BJ (cell line): ENCODE measurements at regions not wholly inside any gene's neighbourhood (a gene's known extent, or its start where the extent isn't known, plus 50 kb on each side); places are given as distances from the start of the nearest gene placed in this dataset.

Source experiments
- CTCF ChIA-PET: fragments of 350-600 bp; formaldehyde crosslinking; extraction: SDS; loops from one replicate; lab custom pipeline; 2021; ENCODE audit warnings: antibody characterized with exemption, inconsistent platforms; lab: Yijun Ruan, JAX
- POLR2A ChIA-PET: fragments of 300-600 bp; sonication (Branson Sonifier 250); formaldehyde crosslinking; extraction: SDS; loops from one replicate; lab custom pipeline; 2021; ENCODE audit warnings: antibody characterized with exemption; lab: Charles Lee
- DNase-seq: peaks from one replicate; pipeline ENCODE4 v3.0.0-alpha.2; 2011; ENCODE audit warnings: low read depth
- H3K27me3 ChIP-seq: 2 replicates; pipeline ENCODE4 v1.6.0; 2011; ENCODE audit warnings: low read length; ENCODE audit not compliant: control insufficient read depth, insufficient read depth
- H3K36me3 ChIP-seq: 2 replicates; pipeline ENCODE4 v1.5.1; 2011; ENCODE audit warnings: low read length; ENCODE audit not compliant: control insufficient read depth, insufficient read depth
- H3K4me3 ChIP-seq: 2 replicates; pipeline ENCODE4 v1.5.1; 2011; ENCODE audit warnings: low read depth, mild to moderate bottlenecking, control low read depth, low read length
- CTCF ChIP-seq: IDR thresholded peaks from 2 replicates; pipeline ENCODE4 v1.5.1; 2011; ENCODE audit warnings: low read depth, mild to moderate bottlenecking, control low read depth, inconsistent platforms, low read length, moderate library complexity; ENCODE audit not compliant: insufficient read depth

GRCh38 chr11:19444231-19444630 lies 203.5 kb upstream of the E2F8 start:
- ChIA-PET CTCF (no interaction called here), POLR2A (no interaction called here)

GRCh38 chr11:19442554-19442910 lies 201.8 kb upstream of the E2F8 start:
- ChIA-PET CTCF (interaction anchor here (0.6 to 0.7 kb wide), 2 partner anchors 44 to 107 kb away, joined by 3 read pairs; no protein-coding TSS in a partner anchor), POLR2A (interaction anchor here (0.5 kb wide), 1 partner anchor 327 kb away, joined by 3 read pairs; no protein-coding TSS in a partner anchor)
- H3K27me3 ChIP-seq = peaks cover 3% of the 10 kb centered on the region; the same call in 1 of the 2 replicates
- H3K4me3 ChIP-seq = no peak overlapping the region
- DNase-seq = no peak
- no peak for TF ChIP-seq CTCF
- H3K36me3 ChIP-seq = no peaks in the 10 kb centered on the region

More at GRCh38 chr11:19444231-19444630, 203.5 kb upstream of the E2F8 start:
- Histone ChIP-seq H3K4me3 (no peak overlapping the region), H3K36me3 (no peaks in the 10 kb centered on the region), H3K27me3 (peaks cover 3% of the 10 kb centered on the region; the same call in 1 of the 2 replicates)
- TF ChIP-seq CTCF = no peak
- DNase-seq = no peak

GRCh38 chr11:19441752-19442553 lies 201.2 kb upstream of the E2F8 start:
- H3K4me3 ChIP-seq = no peak overlapping the region
- peak; percentile 38 for DNase-seq
- H3K36me3 ChIP-seq = no peaks in the 10 kb centered on the region
- CTCF ChIA-PET = interaction anchor here (0.6 to 0.7 kb wide), 2 partner anchors 43 to 108 kb away, joined by 3 read pairs; no protein-coding TSS in a partner anchor
- no peak for TF ChIP-seq CTCF
- H3K27me3 ChIP-seq = peaks cover 3% of the 10 kb centered on the region; the same call in 1 of the 2 replicates
- POLR2A ChIA-PET = interaction anchor here (0.5 kb wide), 1 partner anchor 327 kb away, joined by 3 read pairs; no protein-coding TSS in a partner anchor

GRCh38 chr11:19441288-19441687 lies 200.5 kb upstream of the E2F8 start:
- TF ChIP-seq CTCF = no peak
- DNase-seq = no peak
- POLR2A ChIA-PET = no interaction called here
- H3K27me3 ChIP-seq = peaks cover 3% of the 10 kb centered on the region; the same call in 1 of the 2 replicates
- no peak overlapping the region for H3K4me3 ChIP-seq
- H3K36me3 ChIP-seq = no peaks in the 10 kb centered on the region
- CTCF ChIA-PET = no interaction called here

- Histone ChIP-seq H3K36me3 (no peaks in the 10 kb centered on the region), H3K27me3 (peaks cover 1% of the 10 kb centered on the region; the same call in 1 of the 2 replicates), H3K4me3 (no peak overlapping the region)
- DNase-seq = no peak
- POLR2A ChIA-PET = no interaction called here
- TF ChIP-seq CTCF = no peak
- CTCF ChIA-PET = interaction anchor here (1.1 kb wide), 1 partner anchor 9 kb away, joined by 3 read pairs; no protein-coding TSS in a partner anchor
Observed at GRCh38 chr11:19437760-19438159, 197.0 kb upstream of the E2F8 start.
